CD14-positive monocyte (primary cell): ENCODE measurements at regions not wholly inside any gene's neighbourhood (a gene's known extent, or its start where the extent isn't known, plus 50 kb on each side); places are given as distances from the start of the nearest gene placed in this dataset.
A peak's percentile ranks its signal among the peaks of the same experiment; 100 is the strongest.

Experiments used
- DNase-seq, 3 donors: peaks; one replicate each; pipeline ENCODE4 v3.0.0-alpha.2; 2011 to 2022
- H2AFZ ChIP-seq: 2 replicates; pipeline ENCODE4 v1.6.0; 2012; ENCODE audit warnings: mild to moderate bottlenecking, low read depth, low read length, inconsistent platforms; ENCODE audit not compliant: insufficient read depth, poor library complexity, severe bottlenecking
- H3K27ac ChIP-seq, 2 donors: 1 replicate in 1 of 2; 2 replicates in 1 of 2; pipeline ENCODE4 v1.5.1; 2012 to 2013; ENCODE audit warnings: low read length in 2 of 2, control low read depth in 1 of 2, inconsistent platforms in 1 of 2, low read depth in 1 of 2, mild to moderate bottlenecking in 1 of 2
- H3K27me3 ChIP-seq, 2 donors: one replicate each; pipeline versions ENCODE4 v1.6.0 to v1.6.1; 2011 to 2013; ENCODE audit warnings: low read length in 2 of 2; ENCODE audit not compliant: control insufficient read depth in 2 of 2, insufficient read depth in 2 of 2
- H3K36me3 ChIP-seq, 2 donors: replicated peaks in 1 of 2; 1 replicate in 1 of 2; 2 replicates in 1 of 2; pipeline versions ENCODE4 v1.5.1 to v1.6.1; 2012 to 2013; ENCODE audit warnings: low read length in 2 of 2, control low read depth in 1 of 2, inconsistent platforms in 1 of 2, mild to moderate bottlenecking in 1 of 2; ENCODE audit not compliant: insufficient read depth in 2 of 2, control insufficient read depth in 1 of 2
- H3K4me1 ChIP-seq, 2 donors: 1 replicate in 1 of 2; 2 replicates in 1 of 2; pipeline versions ENCODE4 v1.5.1 to v1.6.1; 2012 to 2013; ENCODE audit warnings: low read length in 2 of 2, control low read depth in 1 of 2, inconsistent platforms in 1 of 2, mild to moderate bottlenecking in 1 of 2, moderate library complexity in 1 of 2; ENCODE audit not compliant: insufficient read depth in 2 of 2, control insufficient read depth in 1 of 2
- H3K4me2 ChIP-seq: replicated peaks from 2 replicates; pipeline ENCODE3; 2012; ENCODE audit warnings: low read length, moderate library complexity, mild to moderate bottlenecking; ENCODE audit not compliant: poor library complexity, severe bottlenecking; ENCODE audit errors: extremely low read depth
- H3K4me3 ChIP-seq, 3 experiments: fragments of 200-600 bp in 1 of 3; sonication (generic) in 1 of 3; replicated peaks in 1 of 3; 1 replicate in 2 of 3; 2 replicates in 1 of 3; pipeline ENCODE4 v1.5.1; 2011 to 2013; ENCODE audit warnings: low read length in 3 of 3, mild to moderate bottlenecking in 3 of 3, control low read depth in 2 of 3, low read depth in 2 of 3, inconsistent platforms in 1 of 3, moderate library complexity in 1 of 3
- H3K79me2 ChIP-seq: 2 replicates; pipeline ENCODE4 v1.6.0; 2012; ENCODE audit warnings: mild to moderate bottlenecking, control low read depth, inconsistent platforms, low read length, moderate library complexity; ENCODE audit not compliant: insufficient read depth
- H3K9ac ChIP-seq: 2 replicates; pipeline ENCODE4 v1.6.0; 2017; ENCODE audit warnings: low read length, mild to moderate bottlenecking; ENCODE audit not compliant: insufficient read depth, poor library complexity, severe bottlenecking
- H3K9me3 ChIP-seq, 2 donors: replicated peaks in 1 of 2; 1 replicate in 1 of 2; 2 replicates in 1 of 2; pipeline versions ENCODE4 v1.5.1 to v1.6.1; 2012 to 2013; ENCODE audit warnings: low read length in 2 of 2, control low read depth in 1 of 2; ENCODE audit not compliant: control insufficient read depth in 1 of 2, insufficient read depth in 1 of 2
- H4K20me1 ChIP-seq: 2 replicates; pipeline ENCODE4 v1.6.0; 2012; ENCODE audit warnings: mild to moderate bottlenecking, low read length, control low read depth, moderate library complexity; ENCODE audit not compliant: insufficient read depth
- H3K27ac Mint-ChIP-seq, 7 donors: one replicate each; pipeline ENCODE4 v1.8.0; 2020; ENCODE audit warnings: mild to moderate bottlenecking in 7 of 7, mixed read lengths in 7 of 7, moderate library complexity in 6 of 7, inconsistent platforms in 2 of 7
- H3K27me3 Mint-ChIP-seq, 3 donors: one replicate each; pipeline ENCODE4 v1.8.0; 2021 to 2022; ENCODE audit warnings: low read depth in 3 of 3, mild to moderate bottlenecking in 3 of 3, mixed read lengths in 3 of 3, moderate library complexity in 3 of 3, inconsistent platforms in 1 of 3
- H3K36me3 Mint-ChIP-seq, 2 donors: one replicate each; pipeline ENCODE4 v1.8.0; 2020; ENCODE audit warnings: mixed read lengths in 2 of 2, inconsistent platforms in 1 of 2, mild to moderate bottlenecking in 1 of 2
- H3K4me1 Mint-ChIP-seq: one replicate; pipeline ENCODE4 v1.8.0; 2020; ENCODE audit warnings: mild to moderate bottlenecking, mixed read lengths
- H3K4me3 Mint-ChIP-seq, 2 donors: one replicate each; pipeline ENCODE4 v1.8.0; 2020; ENCODE audit warnings: mild to moderate bottlenecking in 2 of 2, mixed read lengths in 2 of 2, moderate library complexity in 1 of 2
- H3K9me3 Mint-ChIP-seq, 7 donors: one replicate each; pipeline ENCODE4 v1.8.0; 2020 to 2022; ENCODE audit warnings: mixed read lengths in 7 of 7, mild to moderate bottlenecking in 6 of 7, moderate library complexity in 6 of 7, inconsistent platforms in 2 of 7
- WGBS: methylation state at CpG from one replicate; pipeline ENCODE4 v1.1.5; 2013; ENCODE audit warnings: missing lambda C conversion rate; ENCODE audit not compliant: insufficient coverage; 5-methylcytosine and 5-hydroxymethylcytosine counted together
- intact Hi-C, 2 donors: fragments of 100-400 bp; cut with micrococcal nuclease; formaldehyde crosslinking; loops; one replicate each; pipeline versions ENCODE4 v1.15.0 to v1.15.1; 2023
- TF ChIP-seq, protein P1 (sequence below): fragments of 200-600 bp; IDR thresholded peaks from one replicate; pipeline ENCODE4 v1.8.0; 2022; ENCODE audit warnings: antibody characterized with exemption, mild to moderate bottlenecking

DNA sequence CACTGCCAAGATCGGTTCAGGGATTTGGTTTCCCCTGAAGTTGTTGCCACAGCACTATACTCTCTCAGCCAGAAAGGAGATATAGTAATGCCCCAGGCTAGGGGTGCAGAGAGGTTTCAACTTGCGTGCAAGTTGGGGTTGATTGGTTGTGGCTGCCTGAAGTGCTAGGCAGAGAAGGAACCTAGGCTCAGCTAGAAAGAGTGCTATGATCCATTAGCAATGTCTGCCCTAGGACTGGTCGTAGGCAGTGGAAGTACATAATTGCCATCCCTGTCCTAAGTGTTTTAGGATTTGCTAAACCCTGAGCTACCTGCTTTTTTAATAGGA, 136.6 kb upstream of the SMIM23 start:
- intact Hi-C loops = no loop called here
- Histone ChIP-seq H2AFZ (no peak overlapping the region), H3K4me2 (no peak overlapping the region), H4K20me1 (no peaks in the 10 kb centered on the region), H3K27me3 (no peaks in the 10 kb centered on the region), H3K36me3 (no peaks in the 10 kb centered on the region), H3K4me3 (no peak overlapping the region), H3K27ac (no peak overlapping the region), H3K79me2 (no peaks in the 10 kb centered on the region), H3K4me1 (peaks cover 5 to 10% of the 10 kb centered on the region in 2 donors), H3K9me3 (no peaks in the 10 kb centered on the region), H3K9ac (no peak overlapping the region)
- WGBS = 58% methylated on average over 2 of the region's 3 CpGs
- peaks cover 0 to 1% (median 0%) of the 10 kb centered on the region in 7 donors for H3K9me3 Mint-ChIP-seq
- DNase-seq = no peak
- H3K4me1 Mint-ChIP-seq = peaks cover 11% of the 10 kb centered on the region
- TF ChIP-seq, protein P1, sequence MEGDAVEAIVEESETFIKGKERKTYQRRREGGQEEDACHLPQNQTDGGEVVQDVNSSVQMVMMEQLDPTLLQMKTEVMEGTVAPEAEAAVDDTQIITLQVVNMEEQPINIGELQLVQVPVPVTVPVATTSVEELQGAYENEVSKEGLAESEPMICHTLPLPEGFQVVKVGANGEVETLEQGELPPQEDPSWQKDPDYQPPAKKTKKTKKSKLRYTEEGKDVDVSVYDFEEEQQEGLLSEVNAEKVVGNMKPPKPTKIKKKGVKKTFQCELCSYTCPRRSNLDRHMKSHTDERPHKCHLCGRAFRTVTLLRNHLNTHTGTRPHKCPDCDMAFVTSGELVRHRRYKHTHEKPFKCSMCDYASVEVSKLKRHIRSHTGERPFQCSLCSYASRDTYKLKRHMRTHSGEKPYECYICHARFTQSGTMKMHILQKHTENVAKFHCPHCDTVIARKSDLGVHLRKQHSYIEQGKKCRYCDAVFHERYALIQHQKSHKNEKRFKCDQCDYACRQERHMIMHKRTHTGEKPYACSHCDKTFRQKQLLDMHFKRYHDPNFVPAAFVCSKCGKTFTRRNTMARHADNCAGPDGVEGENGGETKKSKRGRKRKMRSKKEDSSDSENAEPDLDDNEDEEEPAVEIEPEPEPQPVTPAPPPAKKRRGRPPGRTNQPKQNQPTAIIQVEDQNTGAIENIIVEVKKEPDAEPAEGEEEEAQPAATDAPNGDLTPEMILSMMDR = no peak
- no peak overlapping the region for H3K4me3 Mint-ChIP-seq
- H3K36me3 Mint-ChIP-seq = no peaks in the 10 kb centered on the region
- H3K27ac Mint-ChIP-seq = no peak overlapping the region
- peaks cover 0 to 6% (median 5%) of the 10 kb centered on the region in 3 donors for H3K27me3 Mint-ChIP-seq

DNA sequence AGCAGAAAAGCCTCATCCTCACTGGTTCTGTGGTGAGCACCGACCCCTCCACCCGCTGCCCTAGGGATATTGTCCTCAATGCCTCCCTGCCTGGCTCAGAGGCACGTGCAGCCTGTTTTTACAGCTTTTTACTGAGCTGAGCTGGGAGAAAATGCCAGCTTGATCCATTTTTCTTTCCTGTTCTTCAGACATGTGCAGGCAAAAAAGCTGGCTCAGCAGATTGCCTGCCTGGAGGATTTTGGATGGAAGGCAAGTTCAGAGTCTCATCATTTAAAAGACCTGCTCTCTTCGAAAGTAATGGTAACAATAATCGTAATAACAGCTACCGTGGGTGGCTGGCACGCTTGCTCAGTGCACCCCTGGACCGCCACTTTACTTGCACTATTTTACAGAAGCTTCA, 135.0 kb upstream of the SMIM23 start:
- Histone ChIP-seq H3K36me3 (no peaks in the 10 kb centered on the region), H3K4me2 (no peak overlapping the region), H3K4me3 (no peak overlapping the region), H4K20me1 (no peaks in the 10 kb centered on the region), H3K4me1 (peaks cover 5 to 10% of the 10 kb centered on the region in 2 donors), H3K9ac (no peak overlapping the region), H3K27ac (no peak overlapping the region), H2AFZ (no peak overlapping the region), H3K79me2 (no peaks in the 10 kb centered on the region), H3K27me3 (no peaks in the 10 kb centered on the region), H3K9me3 (no peaks in the 10 kb centered on the region)
- WGBS = 95% methylated on average over 8 of the region's 8 CpGs
- H3K9me3 Mint-ChIP-seq = peaks cover 0 to 2% (median 0%) of the 10 kb centered on the region in 7 donors
- no peak overlapping the region for H3K4me3 Mint-ChIP-seq
- H3K27me3 Mint-ChIP-seq = peaks cover 0 to 6% (median 5%) of the 10 kb centered on the region in 3 donors
- TF ChIP-seq, protein P1 = no peak
- H3K27ac Mint-ChIP-seq = peak overlapping the region in 1 of 7 donors; percentile 40
- peaks cover 11% of the 10 kb centered on the region for H3K4me1 Mint-ChIP-seq
- H3K36me3 Mint-ChIP-seq = no peaks in the 10 kb centered on the region
- no peak for DNase-seq
- intact Hi-C loops = no loop called here
